PFSK-1 (cell line): ENCODE measurements at regions not wholly inside any gene's neighbourhood (a gene's known extent, or its start where the extent isn't known, plus 50 kb on each side); places are given as distances from the start of the nearest gene placed in this dataset.

Experiments used
- POLR2AphosphoS5 ChIP-seq: IDR thresholded peaks from 2 replicates; pipeline ENCODE4 v1.6.1; 2012; ENCODE audit warnings: low read depth, mild to moderate bottlenecking, control low read depth, low read length, moderate library complexity
- REST ChIP-seq, 2 experiments: IDR thresholded peaks; 2 replicates each; pipeline versions ENCODE4 v1.6.1 to v1.8.0; 2011 to 2012; ENCODE audit warnings: low read depth in 2 of 2, low read length in 2 of 2, control low read depth in 1 of 2, inconsistent platforms in 1 of 2, mild to moderate bottlenecking in 1 of 2, moderate library complexity in 1 of 2; ENCODE audit not compliant: insufficient read depth in 1 of 2
- SIN3A ChIP-seq: IDR thresholded peaks from 2 replicates; pipeline ENCODE4 v1.6.1; 2012; ENCODE audit warnings: mild to moderate bottlenecking, low read length, moderate library complexity, borderline replicate concordance; ENCODE audit not compliant: insufficient read depth
- TAF1 ChIP-seq: IDR thresholded peaks from 2 replicates; pipeline ENCODE4 v1.6.1; 2012; ENCODE audit warnings: low read length, control low read depth, borderline replicate concordance; ENCODE audit not compliant: insufficient read depth

GRCh38 chr13:105971312-105971711 is 564.1 kb downstream of the EFNB2 start:
- TF ChIP-seq SIN3A (no peak), POLR2AphosphoS5 (no peak), TAF1 (no peak), REST (IDR thresholded peaks at IDR 0.05; ENCODE audit: insufficient read depth in 1 of 2, low read depth in 2 of 2, low read length in 2 of 2) (no peak)
